Body of pancreas (tissue), 4 donors: ENCODE measurements at regions not wholly inside any gene's neighbourhood (a gene's known extent, or its start where the extent isn't known, plus 50 kb on each side); places are given as distances from the start of the nearest gene placed in this dataset.

Experiments used
- POLR2A ChIP-seq, 3 donors: fragments of 450-650 bp; IDR thresholded peaks; one replicate each; pipeline ENCODE4 v1.6.1; 2016; ENCODE audit warnings: antibody characterized with exemption in 3 of 3, mild to moderate bottlenecking in 2 of 3
- TF ChIP-seq, protein P1 (sequence below), 7 experiments: fragments of 450-650 bp in 4 of 7; fragments of 200-600 bp in 3 of 7; sonication (generic) in 3 of 7; IDR thresholded peaks; one replicate each; pipeline ENCODE4 v1.5.1; 2016 to 2019; ENCODE audit warnings: antibody characterized with exemption in 7 of 7

DNA sequence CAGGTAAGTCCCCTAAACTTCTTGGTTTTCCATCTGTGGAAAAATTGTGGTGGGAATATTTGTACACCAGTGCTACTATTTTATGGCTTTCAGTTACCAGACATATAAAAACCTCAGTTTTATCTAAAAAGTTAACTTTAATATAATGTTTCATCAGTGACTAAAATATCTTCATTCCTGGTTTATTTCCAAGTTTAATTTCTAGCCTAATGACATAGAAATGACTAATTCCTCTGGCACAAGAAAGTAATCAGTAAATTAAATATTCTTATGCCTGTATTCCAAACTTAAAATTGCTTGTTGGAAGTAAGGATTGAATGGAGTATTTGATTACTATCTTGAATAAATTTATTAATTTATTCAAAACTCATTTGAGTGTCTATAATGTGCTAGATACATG is 757.0 kb downstream of the CDH11 start:
- TF ChIP-seq, protein P1, sequence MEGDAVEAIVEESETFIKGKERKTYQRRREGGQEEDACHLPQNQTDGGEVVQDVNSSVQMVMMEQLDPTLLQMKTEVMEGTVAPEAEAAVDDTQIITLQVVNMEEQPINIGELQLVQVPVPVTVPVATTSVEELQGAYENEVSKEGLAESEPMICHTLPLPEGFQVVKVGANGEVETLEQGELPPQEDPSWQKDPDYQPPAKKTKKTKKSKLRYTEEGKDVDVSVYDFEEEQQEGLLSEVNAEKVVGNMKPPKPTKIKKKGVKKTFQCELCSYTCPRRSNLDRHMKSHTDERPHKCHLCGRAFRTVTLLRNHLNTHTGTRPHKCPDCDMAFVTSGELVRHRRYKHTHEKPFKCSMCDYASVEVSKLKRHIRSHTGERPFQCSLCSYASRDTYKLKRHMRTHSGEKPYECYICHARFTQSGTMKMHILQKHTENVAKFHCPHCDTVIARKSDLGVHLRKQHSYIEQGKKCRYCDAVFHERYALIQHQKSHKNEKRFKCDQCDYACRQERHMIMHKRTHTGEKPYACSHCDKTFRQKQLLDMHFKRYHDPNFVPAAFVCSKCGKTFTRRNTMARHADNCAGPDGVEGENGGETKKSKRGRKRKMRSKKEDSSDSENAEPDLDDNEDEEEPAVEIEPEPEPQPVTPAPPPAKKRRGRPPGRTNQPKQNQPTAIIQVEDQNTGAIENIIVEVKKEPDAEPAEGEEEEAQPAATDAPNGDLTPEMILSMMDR (IDR thresholded peaks at IDR 0.05): no peak
- no peak for TF ChIP-seq POLR2A (IDR thresholded peaks at IDR 0.05)
